ENCODE measurements at regions not wholly inside any gene's neighbourhood (a gene's known extent, or its start where the extent isn't known, plus 50 kb on each side); places are given as distances from the start of the nearest gene placed in this dataset.

- TF ChIP-seq CAMTA2 (CRISPR knock-in tag; IDR thresholded peaks at IDR 0.05; ENCODE audit: borderline replicate concordance) = peak; percentile 71; the same call in 1 of the 2 replicates
- peak; percentile 76 for TF ChIP-seq DMAP1 (CRISPR knock-in tag; IDR thresholded peaks at IDR 0.05)
- TF ChIP-seq THAP7 (CRISPR knock-in tag; IDR thresholded peaks at IDR 0.05) = peak; percentile 52; the same call in 1 of the 2 replicates
- TF ChIP-seq, protein P1, sequence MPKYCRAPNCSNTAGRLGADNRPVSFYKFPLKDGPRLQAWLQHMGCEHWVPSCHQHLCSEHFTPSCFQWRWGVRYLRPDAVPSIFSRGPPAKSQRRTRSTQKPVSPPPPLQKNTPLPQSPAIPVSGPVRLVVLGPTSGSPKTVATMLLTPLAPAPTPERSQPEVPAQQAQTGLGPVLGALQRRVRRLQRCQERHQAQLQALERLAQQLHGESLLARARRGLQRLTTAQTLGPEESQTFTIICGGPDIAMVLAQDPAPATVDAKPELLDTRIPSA (CRISPR knock-in tag; IDR thresholded peaks at IDR 0.05; ENCODE audit: borderline replicate concordance) = no peak
- no peak for TF ChIP-seq ZNF660 (CRISPR knock-in tag; IDR thresholded peaks at IDR 0.05; ENCODE audit: borderline replicate concordance, low read depth)
- no peak for TF ChIP-seq RAD51 (IDR thresholded peaks at IDR 0.05; ENCODE audit: borderline replicate concordance)
- TF ChIP-seq TEAD3 (CRISPR knock-in tag; optimal IDR thresholded peaks at IDR 0.05; ENCODE audit: borderline replicate concordance) = peak; percentile 96
- TF ChIP-seq ZFP1 (CRISPR knock-in tag; IDR thresholded peaks at IDR 0.05) = no peak
- TF ChIP-seq, protein P2, sequence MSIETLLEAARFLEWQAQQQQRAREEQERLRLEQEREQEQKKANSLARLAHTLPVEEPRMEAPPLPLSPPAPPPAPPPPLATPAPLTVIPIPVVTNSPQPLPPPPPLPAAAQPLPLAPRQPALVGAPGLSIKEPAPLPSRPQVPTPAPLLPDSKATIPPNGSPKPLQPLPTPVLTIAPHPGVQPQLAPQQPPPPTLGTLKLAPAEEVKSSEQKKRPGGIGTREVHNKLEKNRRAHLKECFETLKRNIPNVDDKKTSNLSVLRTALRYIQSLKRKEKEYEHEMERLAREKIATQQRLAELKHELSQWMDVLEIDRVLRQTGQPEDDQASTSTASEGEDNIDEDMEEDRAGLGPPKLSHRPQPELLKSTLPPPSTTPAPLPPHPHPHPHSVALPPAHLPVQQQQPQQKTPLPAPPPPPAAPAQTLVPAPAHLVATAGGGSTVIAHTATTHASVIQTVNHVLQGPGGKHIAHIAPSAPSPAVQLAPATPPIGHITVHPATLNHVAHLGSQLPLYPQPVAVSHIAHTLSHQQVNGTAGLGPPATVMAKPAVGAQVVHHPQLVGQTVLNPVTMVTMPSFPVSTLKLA (IDR thresholded peaks at IDR 0.05) = no peak
- TF ChIP-seq ZNF678 (CRISPR knock-in tag; IDR thresholded peaks at IDR 0.05) = no peak
- TF ChIP-seq PHF8 (CRISPR knock-in tag; IDR thresholded peaks at IDR 0.05) = peak; percentile 84
- TF ChIP-seq POGZ (CRISPR knock-in tag; IDR thresholded peaks at IDR 0.05) = peak; percentile 78
- TF ChIP-seq ATM (IDR thresholded peaks at IDR 0.05; ENCODE audit: borderline replicate concordance) = no peak
- no peak for TF ChIP-seq KLF11 (CRISPR knock-in tag; IDR thresholded peaks at IDR 0.05)
- peak; percentile 89; the same call in 1 of the 2 replicates for TF ChIP-seq ZNF451 (CRISPR knock-in tag; IDR thresholded peaks at IDR 0.05)
- TF ChIP-seq POLR2A (IDR thresholded peaks at IDR 0.05; ENCODE audit: insufficient read depth in 1 of 2, low read depth in 2 of 2, low read length in 2 of 2) = peak in 1 of 2 experiments; percentile 44; a peak in 1 of 4 replicates
- no peak for TF ChIP-seq ZNF547 (CRISPR knock-in tag; IDR thresholded peaks at IDR 0.05)
- TF ChIP-seq ZMAT3 (CRISPR knock-in tag; conservative IDR thresholded peaks at IDR 0.05) = peak; percentile 76; the same call in 1 of the 2 replicates
- peak; percentile 39; the same call in 1 of the 2 replicates for TF ChIP-seq TFE3 (CRISPR knock-in tag; IDR thresholded peaks at IDR 0.05)
- TF ChIP-seq PHF5A (CRISPR knock-in tag; IDR thresholded peaks at IDR 0.05; ENCODE audit: low read depth, unreplicated experiment) = no peak
- no peak for TF ChIP-seq EZH2 (conservative IDR thresholded peaks at IDR 0.05; ENCODE audit: low read depth, low read length)
- no peak for TF ChIP-seq CHCHD3 (CRISPR knock-in tag; IDR thresholded peaks at IDR 0.05)
- TF ChIP-seq TOE1 (CRISPR knock-in tag; IDR thresholded peaks at IDR 0.05) = no peak
These were observed 157.2 kb upstream of the PITX1 start (continued) for GRCh38 chr5:135191084-135191826.

Data from HepG2 (cell line).